Lung (tissue), 11 donors: ENCODE measurements at regions not wholly inside any gene's neighbourhood (a gene's known extent, or its start where the extent isn't known, plus 50 kb on each side); places are given as distances from the start of the nearest gene placed in this dataset.

Experiments
- ATAC-seq: fragments of 200-7000 bp; cut with Tn5 transposase; one replicate; pipeline ENCODE4 v1.9.1; 2020; ENCODE audit warnings: moderate number of reproducible peaks; ENCODE audit not compliant: insufficient read depth, low FRiP score
- DNase-seq, 3 donors: peaks; one replicate each; pipeline ENCODE4 v3.0.0-alpha.2; 2013 to 2017
- H3K27ac ChIP-seq, 2 donors: one replicate each; pipeline ENCODE4 v1.5.1; 2013; ENCODE audit warnings: mild to moderate bottlenecking in 2 of 2, moderate library complexity in 2 of 2, control low read depth in 1 of 2, inconsistent platforms in 1 of 2, low read depth in 1 of 2, low read length in 1 of 2
- H3K27me3 ChIP-seq, 3 donors: one replicate each; pipeline ENCODE4 v1.5.1; 2013; ENCODE audit warnings: low read length in 2 of 3; ENCODE audit not compliant: control insufficient read depth in 3 of 3, insufficient read depth in 3 of 3
- H3K36me3 ChIP-seq, 4 donors: one replicate each; pipeline ENCODE4 v1.5.1; 2013; ENCODE audit warnings: low read length in 4 of 4, mild to moderate bottlenecking in 1 of 4, moderate library complexity in 1 of 4; ENCODE audit not compliant: control insufficient read depth in 4 of 4, insufficient read depth in 4 of 4
- H3K4me1 ChIP-seq, 5 donors: one replicate each; pipeline ENCODE4 v1.5.1; 2013; ENCODE audit warnings: low read length in 5 of 5, mild to moderate bottlenecking in 2 of 5, moderate library complexity in 1 of 5; ENCODE audit not compliant: control insufficient read depth in 5 of 5, insufficient read depth in 5 of 5
- H3K4me3 ChIP-seq: one replicate; pipeline ENCODE4 v1.5.1; 2013; ENCODE audit warnings: mild to moderate bottlenecking, control low read depth, moderate library complexity
- H3K9ac ChIP-seq, 2 donors: one replicate each; pipeline ENCODE4 v1.5.1; 2013; ENCODE audit warnings: low read length in 2 of 2, control low read depth in 1 of 2; ENCODE audit not compliant: insufficient read depth in 1 of 2
- H3K9me3 ChIP-seq, 4 donors: one replicate each; pipeline ENCODE4 v1.5.1; 2013; ENCODE audit warnings: low read length in 3 of 4, mild to moderate bottlenecking in 1 of 4, moderate library complexity in 1 of 4; ENCODE audit not compliant: control insufficient read depth in 4 of 4, insufficient read depth in 3 of 4
- WGBS, 2 donors: extraction: QIAGEN DNeasy Blood & Tissue Kit; methylation state at CpG; one replicate each; pipeline ENCODE4 v1.1.7; 2013; 5-methylcytosine and 5-hydroxymethylcytosine counted together
- TF ChIP-seq, protein P1 (sequence below): IDR thresholded peaks from 2 replicates; pipeline ENCODE4 v1.5.1; 2012; ENCODE audit warnings: mild to moderate bottlenecking; ENCODE audit errors: control extremely low read depth, extremely low read depth
- donor health status: control.
- donor health status: control.
- donor health status: Bipolar disorder and iron deficiency.
- donor health status: healthy.
- donor health status: DM: yes; HTN: yes; CAD: no.

DNA sequence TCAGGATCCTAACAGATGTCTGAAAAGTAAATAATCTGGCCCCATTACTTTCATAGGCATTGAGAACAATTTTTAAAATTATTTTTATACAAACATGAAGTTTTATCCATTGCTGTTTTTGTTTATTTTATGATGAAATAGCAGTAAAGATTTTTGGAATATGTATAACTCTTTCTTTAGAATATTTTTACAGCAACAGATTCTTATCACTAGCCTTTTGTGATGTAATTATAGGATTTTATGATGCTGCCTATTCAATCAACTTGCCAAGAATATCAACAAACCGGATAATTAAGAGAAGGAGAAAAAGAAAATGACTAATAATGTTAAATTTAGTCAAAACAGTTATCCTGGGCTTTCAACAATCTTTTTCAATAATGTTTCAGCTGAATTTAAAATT lies 386.3 kb downstream of the ZIC1 start:
- Histone ChIP-seq H3K4me1 (peaks cover 0 to 11% (median 0%) of the 10 kb centered on the region in 5 donors), H3K27ac (no peak overlapping the region), H3K9ac (no peak overlapping the region), H3K36me3 (no peaks in the 10 kb centered on the region), H3K27me3 (no peaks in the 10 kb centered on the region), H3K4me3 (no peak overlapping the region), H3K9me3 (no peaks in the 10 kb centered on the region)
- no peak for ATAC-seq
- TF ChIP-seq, protein P1, sequence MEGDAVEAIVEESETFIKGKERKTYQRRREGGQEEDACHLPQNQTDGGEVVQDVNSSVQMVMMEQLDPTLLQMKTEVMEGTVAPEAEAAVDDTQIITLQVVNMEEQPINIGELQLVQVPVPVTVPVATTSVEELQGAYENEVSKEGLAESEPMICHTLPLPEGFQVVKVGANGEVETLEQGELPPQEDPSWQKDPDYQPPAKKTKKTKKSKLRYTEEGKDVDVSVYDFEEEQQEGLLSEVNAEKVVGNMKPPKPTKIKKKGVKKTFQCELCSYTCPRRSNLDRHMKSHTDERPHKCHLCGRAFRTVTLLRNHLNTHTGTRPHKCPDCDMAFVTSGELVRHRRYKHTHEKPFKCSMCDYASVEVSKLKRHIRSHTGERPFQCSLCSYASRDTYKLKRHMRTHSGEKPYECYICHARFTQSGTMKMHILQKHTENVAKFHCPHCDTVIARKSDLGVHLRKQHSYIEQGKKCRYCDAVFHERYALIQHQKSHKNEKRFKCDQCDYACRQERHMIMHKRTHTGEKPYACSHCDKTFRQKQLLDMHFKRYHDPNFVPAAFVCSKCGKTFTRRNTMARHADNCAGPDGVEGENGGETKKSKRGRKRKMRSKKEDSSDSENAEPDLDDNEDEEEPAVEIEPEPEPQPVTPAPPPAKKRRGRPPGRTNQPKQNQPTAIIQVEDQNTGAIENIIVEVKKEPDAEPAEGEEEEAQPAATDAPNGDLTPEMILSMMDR: no peak
- WGBS, 2 donors: 81 to 84% methylated on average over 1 of the region's 1 CpG
- no peak for DNase-seq

DNA sequence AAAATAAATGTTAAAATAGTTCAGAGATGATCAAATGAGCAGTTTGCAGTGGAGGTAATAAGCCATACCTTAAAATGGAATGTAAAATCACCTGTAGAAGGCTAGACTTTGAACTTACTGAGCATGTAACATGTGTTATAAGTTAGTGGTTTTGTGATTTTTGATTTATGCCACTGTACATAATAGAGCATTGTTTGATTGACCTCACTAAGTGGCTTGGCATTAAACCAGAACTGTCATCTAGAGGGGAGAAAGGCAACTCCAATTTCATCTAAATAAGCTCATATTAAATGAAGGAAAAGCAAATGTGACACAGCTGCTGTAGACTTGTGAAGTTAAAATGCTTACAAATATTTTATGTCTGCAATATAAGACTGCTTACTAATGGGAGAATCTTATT lies 387.9 kb downstream of the ZIC1 start:
- peak in 1 of 3 donors; percentile 25 for DNase-seq
- Histone ChIP-seq H3K27me3 (no peaks in the 10 kb centered on the region), H3K4me1 (peaks cover 0 to 11% (median 0%) of the 10 kb centered on the region in 5 donors), H3K9ac (no peak overlapping the region), H3K27ac (no peak overlapping the region), H3K4me3 (no peak overlapping the region), H3K36me3 (no peaks in the 10 kb centered on the region), H3K9me3 (no peaks in the 10 kb centered on the region)
- TF ChIP-seq, protein P1: no peak
- ATAC-seq: no peak

DNA sequence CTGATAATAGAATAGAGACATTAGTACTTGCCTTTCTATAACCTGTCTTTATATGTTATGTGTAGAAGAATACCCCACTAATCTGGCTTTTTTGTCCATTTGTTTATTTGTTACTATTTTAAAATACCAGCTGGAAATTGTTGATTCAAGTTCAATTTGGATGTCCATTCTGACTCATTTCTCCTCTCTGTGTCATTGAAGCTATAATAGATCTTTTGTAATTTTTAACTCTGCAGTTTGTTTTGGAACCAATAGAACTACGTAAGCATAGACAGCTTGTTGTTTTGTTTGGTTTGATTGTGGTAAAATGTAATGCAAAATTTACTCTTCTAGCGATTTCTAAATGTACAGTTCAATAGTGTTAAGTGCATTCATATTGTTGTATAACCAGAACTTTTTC lies 390.4 kb downstream of the ZIC1 start:
- 58 to 78% methylated on average over 2 of the region's 2 CpGs for WGBS, 2 donors
- H3K36me3 ChIP-seq: no peaks in the 10 kb centered on the region
- H3K27me3 ChIP-seq: no peaks in the 10 kb centered on the region
- TF ChIP-seq, protein P1: no peak
- no peak overlapping the region for H3K4me3 ChIP-seq
- H3K27ac ChIP-seq: no peak overlapping the region
- H3K9me3 ChIP-seq: no peaks in the 10 kb centered on the region
- no peak overlapping the region for H3K9ac ChIP-seq
- H3K4me1 ChIP-seq: peaks cover 0 to 11% (median 0%) of the 10 kb centered on the region in 5 donors
- ATAC-seq: no peak
- DNase-seq: no peak

DNA sequence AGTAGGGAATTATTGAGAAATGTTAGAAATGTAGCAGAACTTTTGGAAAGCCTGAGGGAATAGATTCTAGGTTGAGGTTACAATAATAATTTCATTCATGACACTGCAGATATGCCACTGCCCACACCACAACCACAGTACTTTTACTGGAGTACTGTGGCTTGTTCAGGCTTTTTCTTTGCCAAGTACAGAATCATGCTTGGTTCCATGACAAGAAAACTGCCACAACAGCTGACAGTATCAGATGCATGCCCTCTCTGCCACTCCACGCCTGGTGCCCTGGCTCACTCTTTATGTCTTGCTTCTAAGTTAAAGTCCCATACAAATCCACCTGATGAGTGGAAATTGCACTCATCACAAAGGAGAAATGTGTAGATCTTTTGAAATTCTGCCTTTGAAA lies 398.6 kb downstream of the ZIC1 start:
- Histone ChIP-seq H3K4me3 (no peak overlapping the region), H3K36me3 (no peaks in the 10 kb centered on the region), H3K9me3 (no peaks in the 10 kb centered on the region), H3K27me3 (no peaks in the 10 kb centered on the region), H3K4me1 (no peaks in the 10 kb centered on the region), H3K9ac (no peak overlapping the region), H3K27ac (no peak overlapping the region)
- ATAC-seq (no peak), DNase-seq (no peak)
- TF ChIP-seq, protein P1: no peak
- WGBS, 2 donors: 85 to 88% methylated on average over 1 of the region's 1 CpG
